Breast epithelium (tissue), 4 donors: ENCODE measurements at regions not wholly inside any gene's neighbourhood (a gene's known extent, or its start where the extent isn't known, plus 50 kb on each side); places are given as distances from the start of the nearest gene placed in this dataset.

Experiments used
- DNase-seq, 2 donors: peaks; one replicate each; pipeline ENCODE4 v3.0.0-alpha.2; 2019; ENCODE audit warnings: low spot score in 2 of 2
- H3K27ac ChIP-seq, 2 donors: fragments of 200-600 bp; sonication (generic) in 1 of 2; one replicate each; pipeline ENCODE4 v1.5.1; 2016 to 2019; ENCODE audit warnings: mild to moderate bottlenecking in 1 of 2
- H3K27me3 ChIP-seq, 2 donors: fragments of 200-600 bp; sonication (generic) in 1 of 2; one replicate each; pipeline versions ENCODE4 v1.5.1 to v1.6.0; 2017 to 2019; ENCODE audit warnings: control low read depth in 1 of 2, mild to moderate bottlenecking in 1 of 2
- H3K36me3 ChIP-seq: fragments of 200-600 bp; one replicate; pipeline ENCODE4 v1.5.1; 2019
- H3K4me1 ChIP-seq, 2 donors: fragments of 200-600 bp; sonication (generic); one replicate each; pipeline ENCODE4 v1.5.1; 2016 to 2019; ENCODE audit warnings: control low read depth in 1 of 2
- H3K4me3 ChIP-seq, 3 donors: fragments of 200-600 bp; sonication (generic); 1 replicate in 2 of 3; 2 replicates in 1 of 3; pipeline ENCODE4 v1.5.1; 2016 to 2019; ENCODE audit warnings: mild to moderate bottlenecking in 3 of 3, moderate library complexity in 2 of 3
- H3K9me3 ChIP-seq, 2 donors: fragments of 200-600 bp; sonication (generic) in 1 of 2; one replicate each; pipeline ENCODE4 v1.5.1; 2016 to 2019; ENCODE audit warnings: control low read depth in 1 of 2
- CTCF ChIP-seq, 3 donors: fragments of 450-650 bp; IDR thresholded peaks; one replicate each; pipeline ENCODE4 v1.5.1; 2016 to 2017; ENCODE audit warnings: antibody characterized with exemption in 3 of 3, mild to moderate bottlenecking in 3 of 3, moderate library complexity in 3 of 3
- POLR2A ChIP-seq: fragments of 450-650 bp; IDR thresholded peaks from one replicate; pipeline ENCODE4 v1.6.1; 2016; ENCODE audit warnings: antibody characterized with exemption, mild to moderate bottlenecking, moderate library complexity
- POLR2AphosphoS5 ChIP-seq, 3 donors: sonication (generic); formaldehyde crosslinking; IDR thresholded peaks; one replicate each; pipeline ENCODE4 v1.6.1; 2017; ENCODE audit warnings: antibody characterized with exemption in 3 of 3
- intact Hi-C: fragments of 100-400 bp; cut with DNase I; formaldehyde crosslinking; loops from one replicate; pipeline ENCODE4 v1.15.1; 2023; ENCODE audit warnings: low total_unique reads

GRCh38 chr14:38790916-38791315 lies 312.1 kb downstream of the SEC23A start:
- H3K27me3 ChIP-seq, result no peaks in the 10 kb centered on the region
- DNase-seq, result no peak
- no peaks in the 10 kb centered on the region for H3K4me1 ChIP-seq
- no peaks in the 10 kb centered on the region for H3K36me3 ChIP-seq
- H3K27ac ChIP-seq, result no peak overlapping the region
- intact Hi-C loops, result no loop called here
- H3K4me3 ChIP-seq, result no peak overlapping the region
- H3K9me3 ChIP-seq, result no peaks in the 10 kb centered on the region
- TF ChIP-seq POLR2AphosphoS5 (IDR thresholded peaks at IDR 0.05), result no peak
- TF ChIP-seq CTCF (IDR thresholded peaks at IDR 0.05), result no peak
- TF ChIP-seq POLR2A, result no peak

- DNase-seq, result no peak
- H3K36me3 ChIP-seq, result no peaks in the 10 kb centered on the region
- H3K27me3 ChIP-seq, result no peaks in the 10 kb centered on the region
- no peaks in the 10 kb centered on the region for H3K4me1 ChIP-seq
- intact Hi-C loops, result no loop called here
- no peaks in the 10 kb centered on the region for H3K9me3 ChIP-seq
- TF ChIP-seq POLR2A (no peak), CTCF (IDR thresholded peaks at IDR 0.05) (no peak), POLR2AphosphoS5 (IDR thresholded peaks at IDR 0.05) (no peak)
- H3K4me3 ChIP-seq, result no peak overlapping the region
- H3K27ac ChIP-seq, result no peak overlapping the region
Observed at GRCh38 chr14:38789805-38790204, 313.2 kb downstream of the SEC23A start.

- no peaks in the 10 kb centered on the region for H3K9me3 ChIP-seq
- no peak overlapping the region for H3K27ac ChIP-seq
- TF ChIP-seq CTCF (IDR thresholded peaks at IDR 0.05) (no peak), POLR2A (no peak), POLR2AphosphoS5 (IDR thresholded peaks at IDR 0.05) (no peak)
- H3K36me3 ChIP-seq, result no peaks in the 10 kb centered on the region
- H3K27me3 ChIP-seq, result no peaks in the 10 kb centered on the region
- no peak for DNase-seq
- H3K4me3 ChIP-seq, result no peak overlapping the region
- H3K4me1 ChIP-seq, result no peaks in the 10 kb centered on the region
- intact Hi-C loops, result no loop called here
Observed at GRCh38 chr14:38788060-38788459, 315.0 kb downstream of the SEC23A start.

GRCh38 chr14:38786921-38787320 lies 316.1 kb downstream of the SEC23A start:
- no peaks in the 10 kb centered on the region for H3K36me3 ChIP-seq

GRCh38 chr14:38777401-38777800 lies 325.6 kb downstream of the SEC23A start:
- DNase-seq, result no peak
- no peak for TF ChIP-seq POLR2AphosphoS5 (IDR thresholded peaks at IDR 0.05)
- TF ChIP-seq CTCF (IDR thresholded peaks at IDR 0.05), result no peak
- no peak for TF ChIP-seq POLR2A
- no peak overlapping the region for H3K27ac ChIP-seq

More at GRCh38 chr14:38786921-38787320, 316.1 kb downstream of the SEC23A start:
- H3K4me1 ChIP-seq, result no peaks in the 10 kb centered on the region
- intact Hi-C loops, result no loop called here
- DNase-seq, result no peak
- no peaks in the 10 kb centered on the region for H3K27me3 ChIP-seq
- no peak overlapping the region for H3K4me3 ChIP-seq
- TF ChIP-seq POLR2A, result no peak
- TF ChIP-seq CTCF (IDR thresholded peaks at IDR 0.05), result no peak
- TF ChIP-seq POLR2AphosphoS5 (IDR thresholded peaks at IDR 0.05), result no peak
- H3K27ac ChIP-seq, result no peak overlapping the region
- H3K9me3 ChIP-seq, result no peaks in the 10 kb centered on the region

More at GRCh38 chr14:38777401-38777800, 325.6 kb downstream of the SEC23A start:
- intact Hi-C loops, result no loop called here
- no peak overlapping the region for H3K4me3 ChIP-seq
- no peaks in the 10 kb centered on the region for H3K9me3 ChIP-seq
- no peaks in the 10 kb centered on the region for H3K36me3 ChIP-seq
- H3K4me1 ChIP-seq, result no peaks in the 10 kb centered on the region
- H3K27me3 ChIP-seq, result no peaks in the 10 kb centered on the region
